H1 (cell line): ENCODE measurements at regions not wholly inside any gene's neighbourhood (a gene's known extent, or its start where the extent isn't known, plus 50 kb on each side); places are given as distances from the start of the nearest gene placed in this dataset.

ENCODE experiments used
- CTCF ChIA-PET: fragments of 300-600 bp; sonication (Branson Sonifier 250); formaldehyde crosslinking; loops from one replicate; lab custom pipeline; 2021; ENCODE audit not compliant: partially characterized antibody; lab: Charles Lee
- POLR2A ChIA-PET: fragments of 300-600 bp; sonication (Branson Sonifier 250); formaldehyde crosslinking; loops from one replicate; lab custom pipeline; 2021; ENCODE audit warnings: inconsistent platforms; ENCODE audit not compliant: partially characterized antibody; lab: Charles Lee
- DNase-seq, 2 experiments: peaks; one replicate each; pipeline versions ENCODE4 v3.0.0 to v3.0.0-alpha.2; 2010 to 2022; ENCODE audit warnings: low spot score in 2 of 2, low read depth in 1 of 2, mixed read lengths in 1 of 2
- FAIRE-seq: peaks from 2 replicates; lab custom pipeline; 2011; peaks lifted over from hg19 to GRCh38; lab: Jason Lieb, UNC
- H2AFZ ChIP-seq: 2 replicates; pipeline ENCODE4 v1.8.1; 2012; ENCODE audit warnings: low read length, inconsistent platforms
- H2AK5ac ChIP-seq: 2 replicates; pipeline ENCODE4 v1.6.1; 2013; ENCODE audit warnings: low read depth, low read length
- H2BK120ac ChIP-seq: replicated peaks from 2 replicates; pipeline ENCODE3; 2013; ENCODE audit warnings: low read depth, low read length, inconsistent platforms
- H2BK12ac ChIP-seq: 2 replicates; pipeline ENCODE4 v1.6.1; 2013; ENCODE audit warnings: low read depth, low read length
- H2BK15ac ChIP-seq: 2 replicates; pipeline ENCODE4 v1.6.1; 2013; ENCODE audit warnings: low read length
- H2BK20ac ChIP-seq: 2 replicates; pipeline ENCODE4 v1.6.1; 2013; ENCODE audit warnings: low read length
- H2BK5ac ChIP-seq: 2 replicates; pipeline ENCODE4 v1.6.1; 2013; ENCODE audit warnings: low read depth, low read length
- H3K14ac ChIP-seq: 2 replicates; pipeline ENCODE4 v1.6.1; 2013; ENCODE audit warnings: inconsistent platforms; ENCODE audit not compliant: insufficient read length
- H3K18ac ChIP-seq: 2 replicates; pipeline ENCODE4 v1.6.1; 2013; ENCODE audit warnings: low read length; ENCODE audit errors: extremely low read depth
- H3K23ac ChIP-seq: 2 replicates; pipeline ENCODE4 v1.6.1; 2013; ENCODE audit warnings: inconsistent platforms; ENCODE audit not compliant: insufficient read length
- H3K23me2 ChIP-seq: 2 replicates; pipeline ENCODE4 v1.6.1; 2013; ENCODE audit warnings: low read depth, low read length
- H3K27ac ChIP-seq: 2 replicates; pipeline ENCODE4 v1.6.1; 2011; ENCODE audit warnings: low read depth, low read length, inconsistent platforms
- H3K27me3 ChIP-seq, 4 experiments: replicated peaks in 1 of 4; 1 replicate in 1 of 4; 2 replicates in 3 of 4; pipeline versions ENCODE4 v1.6.1 to v1.8.1; 2011 to 2013; ENCODE audit warnings: low read length in 3 of 4, mild to moderate bottlenecking in 3 of 4, inconsistent platforms in 2 of 4, mixed read lengths in 2 of 4, moderate library complexity in 1 of 4; ENCODE audit not compliant: control insufficient read depth in 3 of 4, insufficient read depth in 3 of 4; ENCODE audit errors: extremely low read depth in 1 of 4
- H3K36me3 ChIP-seq, 4 experiments: 2 replicates each; pipeline versions ENCODE4 v1.6.1 to v1.8.1; 2011 to 2013; ENCODE audit warnings: mild to moderate bottlenecking in 4 of 4, low read length in 3 of 4, moderate library complexity in 2 of 4, control low read depth in 1 of 4, inconsistent platforms in 1 of 4; ENCODE audit not compliant: insufficient read depth in 4 of 4, control insufficient read depth in 2 of 4
- H3K4ac ChIP-seq: replicated peaks from 2 replicates; pipeline ENCODE3; 2013; ENCODE audit warnings: low read length, low read depth, mixed read lengths, inconsistent platforms; ENCODE audit not compliant: insufficient read length
- H3K4me1 ChIP-seq, 4 experiments: replicated peaks in 1 of 4; 1 replicate in 1 of 4; 2 replicates in 3 of 4; pipeline versions ENCODE4 v1.6.1 to v1.8.1; 2011 to 2013; ENCODE audit warnings: low read length in 3 of 4, inconsistent platforms in 2 of 4, mixed read lengths in 1 of 4; ENCODE audit not compliant: insufficient read depth in 4 of 4, control insufficient read depth in 3 of 4
- H3K4me2 ChIP-seq, 2 experiments: 2 replicates each; pipeline versions ENCODE4 v1.6.1 to v1.8.1; 2011 to 2013; ENCODE audit warnings: low read depth in 2 of 2, low read length in 2 of 2, control low read depth in 1 of 2, inconsistent platforms in 1 of 2, mild to moderate bottlenecking in 1 of 2; ENCODE audit not compliant: insufficient read depth in 1 of 2
- H3K4me3 ChIP-seq, 4 experiments: fragments of 200-600, 300-600 bp in 1 of 4; sonication (generic), shearing (Covaris generic), sonication (Bioruptor Twin) in 1 of 4; 2 replicates each; pipeline versions ENCODE4 v1.5.1 to v1.8.1; 2011 to 2016; ENCODE audit warnings: low read length in 4 of 4, low read depth in 3 of 4, control low read depth in 2 of 4, inconsistent platforms in 2 of 4, mild to moderate bottlenecking in 2 of 4, mixed read lengths in 1 of 4, moderate library complexity in 1 of 4; ENCODE audit not compliant: insufficient read depth in 2 of 4; ENCODE audit errors: extremely low read depth in 1 of 4
- H3K56ac ChIP-seq: replicated peaks from 2 replicates; pipeline ENCODE3; 2013; ENCODE audit warnings: low read depth, mild to moderate bottlenecking, mixed read lengths, low read length, inconsistent platforms; ENCODE audit not compliant: insufficient read length
- H3K79me1 ChIP-seq: 2 replicates; pipeline ENCODE4 v1.6.1; 2013; ENCODE audit warnings: low read depth, low read length, control low read depth
- H3K79me2 ChIP-seq, 2 experiments: 2 replicates each; pipeline versions ENCODE4 v1.6.1 to v1.8.1; 2012 to 2013; ENCODE audit warnings: low read length in 2 of 2, mild to moderate bottlenecking in 2 of 2, inconsistent platforms in 1 of 2; ENCODE audit not compliant: insufficient read depth in 2 of 2, control insufficient read depth in 1 of 2
- H3K9ac ChIP-seq, 4 experiments: replicated peaks in 1 of 4; 1 replicate in 1 of 4; 2 replicates in 3 of 4; pipeline versions ENCODE4 v1.6.1 to v1.8.1; 2011 to 2013; ENCODE audit warnings: low read depth in 3 of 4, low read length in 3 of 4, control low read depth in 2 of 4, mild to moderate bottlenecking in 2 of 4, moderate library complexity in 2 of 4, inconsistent platforms in 1 of 4; ENCODE audit errors: extremely low read depth in 1 of 4
- H3K9me3 ChIP-seq, 2 experiments: 2 replicates each; pipeline versions ENCODE4 v1.6.1 to v1.8.1; 2012 to 2013; ENCODE audit warnings: mild to moderate bottlenecking in 2 of 2, moderate library complexity in 2 of 2, control low read depth in 1 of 2, inconsistent platforms in 1 of 2, low read depth in 1 of 2, low read length in 1 of 2, mixed read lengths in 1 of 2; ENCODE audit not compliant: insufficient read depth in 2 of 2
- H4K20me1 ChIP-seq, 2 experiments: replicated peaks in 1 of 2; 2 replicates each; pipeline versions ENCODE3 to v1.8.1; 2011 to 2013; ENCODE audit warnings: inconsistent platforms in 2 of 2, low read length in 2 of 2, mild to moderate bottlenecking in 1 of 2; ENCODE audit not compliant: insufficient read depth in 2 of 2, control insufficient read depth in 1 of 2
- H4K5ac ChIP-seq: 2 replicates; pipeline ENCODE4 v1.6.1; 2013; ENCODE audit warnings: low read length, low read depth, mixed read lengths, inconsistent platforms; ENCODE audit not compliant: insufficient read length
- H4K8ac ChIP-seq: 2 replicates; pipeline ENCODE4 v1.8.0; 2013; ENCODE audit warnings: mild to moderate bottlenecking, moderate library complexity, low read length, inconsistent platforms; ENCODE audit not compliant: insufficient read depth; ENCODE audit errors: extremely low read depth
- H4K91ac ChIP-seq: replicated peaks from 2 replicates; pipeline ENCODE3; 2013; ENCODE audit warnings: low read length, mixed read lengths, inconsistent platforms; ENCODE audit not compliant: insufficient read length
- GABPA ChIP-seq: IDR thresholded peaks from 2 replicates; pipeline ENCODE4 v1.6.1; 2011; ENCODE audit warnings: mild to moderate bottlenecking, low read length, moderate library complexity, borderline replicate concordance; ENCODE audit not compliant: insufficient read depth
- MAFK ChIP-seq: IDR thresholded peaks from 2 replicates; pipeline ENCODE4 v1.6.1; 2012; ENCODE audit warnings: low read depth, mild to moderate bottlenecking, improper control_type of control experiment, low read length

- Histone ChIP-seq H3K18ac (no peak overlapping the region), H3K4me1 (peaks cover 2 to 15% (median 9%) of the 10 kb centered on the region in 4 experiments), H2BK120ac (no peak overlapping the region), H3K79me2 (no peaks in the 10 kb centered on the region), H2BK20ac (no peak overlapping the region), H3K36me3 (no peaks in the 10 kb centered on the region), H3K9ac (no peak overlapping the region), H3K4ac (no peak overlapping the region), H2BK15ac (no peak overlapping the region), H4K8ac (no peak overlapping the region), H3K14ac (no peak overlapping the region), H3K27ac (no peak overlapping the region), H2AK5ac (no peak overlapping the region), H2BK12ac (no peak overlapping the region), H3K23me2 (no peaks in the 10 kb centered on the region), H4K91ac (no peak overlapping the region), H3K4me2 (no peak overlapping the region), H3K27me3 (no peaks in the 10 kb centered on the region), H3K79me1 (no peaks in the 10 kb centered on the region), H4K5ac (no peak overlapping the region), H4K20me1 (no peaks in the 10 kb centered on the region), H3K23ac (no peak overlapping the region), H2AFZ (no peak overlapping the region), H2BK5ac (no peak overlapping the region), H3K4me3 (no peak overlapping the region), H3K56ac (no peak overlapping the region), H3K9me3 (no peaks in the 10 kb centered on the region)
- ChIA-PET POLR2A (no interaction called here), CTCF (interaction anchor here (0.7 kb wide), 1 partner anchor 166 kb away, joined by 3 read pairs; no protein-coding TSS in a partner anchor)
- FAIRE-seq, result no peak
- no peak for DNase-seq
- TF ChIP-seq GABPA, result no peak
- TF ChIP-seq MAFK, result peak; percentile 75; the same call in 1 of the 2 replicates
These were observed 159.7 kb downstream of the SLC35B3 start for GRCh38 chr6:8275667-8276066.
